Subcutaneous abdominal adipose tissue (tissue), 5 donors: ENCODE measurements at regions not wholly inside any gene's neighbourhood (a gene's known extent, or its start where the extent isn't known, plus 50 kb on each side); places are given as distances from the start of the nearest gene placed in this dataset.

Source experiments
- H3K27ac ChIP-seq: one replicate; pipeline ENCODE4 v1.7.0; 2013; ENCODE audit warnings: low read depth, mild to moderate bottlenecking, inconsistent platforms, low read length, moderate library complexity
- H3K27me3 ChIP-seq, 5 donors: one replicate each; pipeline ENCODE4 v1.7.0; 2013; ENCODE audit warnings: low read length in 5 of 5, inconsistent platforms in 1 of 5; ENCODE audit not compliant: control insufficient read depth in 5 of 5, insufficient read depth in 4 of 5
- H3K36me3 ChIP-seq, 5 donors: one replicate each; pipeline ENCODE4 v1.7.0; 2013; ENCODE audit warnings: low read length in 5 of 5; ENCODE audit not compliant: control insufficient read depth in 5 of 5, insufficient read depth in 5 of 5
- H3K4me1 ChIP-seq, 5 donors: one replicate each; pipeline ENCODE4 v1.7.0; 2013; ENCODE audit warnings: low read length in 5 of 5, mild to moderate bottlenecking in 3 of 5, moderate library complexity in 1 of 5; ENCODE audit not compliant: control insufficient read depth in 5 of 5, insufficient read depth in 5 of 5
- H3K4me3 ChIP-seq, 5 donors: one replicate each; pipeline ENCODE4 v1.7.0; 2013; ENCODE audit warnings: low read length in 5 of 5, low read depth in 1 of 5
- H3K9ac ChIP-seq, 5 donors: one replicate each; pipeline ENCODE4 v1.7.0; 2013; ENCODE audit warnings: low read length in 5 of 5, mild to moderate bottlenecking in 4 of 5, moderate library complexity in 3 of 5
- H3K9me3 ChIP-seq, 5 donors: one replicate each; pipeline ENCODE4 v1.7.0; 2013; ENCODE audit warnings: low read length in 5 of 5; ENCODE audit not compliant: control insufficient read depth in 5 of 5
- donor health status: healthy.
- donor health status: healthy.
- donor health status: healthy.
- donor health status: healthy.
- donor health status: healthy.

DNA sequence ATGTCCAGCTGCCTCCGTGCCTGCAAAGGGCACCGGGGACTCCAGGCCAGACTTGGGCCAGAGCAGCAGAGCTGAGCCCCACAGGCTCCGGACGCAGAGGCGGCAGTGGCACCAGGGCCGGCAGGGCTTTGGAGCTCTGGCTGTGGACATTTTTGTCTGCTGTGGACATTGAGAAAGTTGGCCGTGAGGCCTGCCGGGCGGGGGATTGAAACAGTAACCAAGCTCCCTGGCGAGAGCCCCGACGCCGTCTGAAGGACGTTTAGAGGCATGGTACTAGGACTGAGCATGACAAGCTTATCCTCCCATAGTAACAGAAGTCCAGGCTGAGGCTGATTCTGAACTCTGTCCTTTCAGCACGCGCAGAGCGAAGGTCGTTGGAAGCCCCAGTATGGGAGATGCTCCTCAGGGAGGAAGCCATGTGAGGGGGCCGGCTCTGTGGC, 323.8 kb downstream of the AMY1C start:
- Histone ChIP-seq H3K4me1 (no peaks in the 10 kb centered on the region), H3K27me3 (no peaks in the 10 kb centered on the region), H3K36me3 (no peaks in the 10 kb centered on the region), H3K9ac (no peak overlapping the region), H3K4me3 (no peak overlapping the region), H3K9me3 (peaks cover 0 to 4% (median 0%) of the 10 kb centered on the region in 5 donors), H3K27ac (no peak overlapping the region)

DNA sequence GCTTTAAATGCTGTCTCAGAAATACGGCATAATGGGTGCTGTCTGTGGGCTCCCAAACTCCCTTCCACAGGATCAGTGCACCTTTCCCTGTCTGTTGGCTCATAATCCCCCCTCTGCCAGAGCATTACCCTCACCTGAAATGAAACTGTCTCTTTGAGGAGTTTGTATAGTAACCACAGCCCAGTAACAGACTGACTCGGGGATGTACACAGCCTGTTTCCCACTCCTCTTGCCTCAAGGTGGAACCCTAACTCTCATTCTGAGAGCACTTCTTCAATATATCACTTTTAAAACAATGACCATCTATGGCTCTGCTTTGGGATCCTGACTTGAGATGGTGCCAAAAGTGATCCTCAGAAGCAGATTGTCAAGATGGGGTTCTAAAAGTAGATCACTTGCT, 332.5 kb downstream of the AMY1C start:
- Histone ChIP-seq H3K27ac (no peak overlapping the region), H3K27me3 (no peaks in the 10 kb centered on the region), H3K4me3 (no peak overlapping the region), H3K9me3 (no peaks in the 10 kb centered on the region), H3K36me3 (no peaks in the 10 kb centered on the region), H3K9ac (no peak overlapping the region), H3K4me1 (no peaks in the 10 kb centered on the region)

DNA sequence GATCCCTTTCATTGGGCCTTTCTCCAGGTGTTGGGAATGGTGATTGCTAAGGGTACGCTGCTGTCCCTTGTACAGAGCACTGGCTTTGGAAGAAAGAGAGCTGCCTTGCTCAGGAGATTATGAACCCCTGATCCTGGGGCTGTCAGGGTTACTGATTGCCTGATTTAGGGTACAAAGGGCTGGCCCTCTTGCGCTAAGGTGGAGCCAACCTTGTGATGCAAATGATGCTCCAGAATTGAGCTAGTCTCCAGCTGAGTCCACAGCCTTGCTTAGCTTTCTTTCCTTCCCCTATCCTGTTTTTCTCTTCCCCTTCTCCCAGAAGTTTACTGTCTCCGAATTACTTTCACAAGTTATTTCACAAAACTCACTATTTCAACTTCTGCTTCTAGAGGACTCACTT, 334.7 kb downstream of the AMY1C start:
- H3K9ac ChIP-seq: no peak overlapping the region
- H3K9me3 ChIP-seq: no peaks in the 10 kb centered on the region
- no peaks in the 10 kb centered on the region for H3K27me3 ChIP-seq
- no peaks in the 10 kb centered on the region for H3K4me1 ChIP-seq
- H3K36me3 ChIP-seq: no peaks in the 10 kb centered on the region
- no peak overlapping the region for H3K4me3 ChIP-seq
- H3K27ac ChIP-seq: no peak overlapping the region

- H3K9ac ChIP-seq: no peak overlapping the region
- H3K4me1 ChIP-seq: no peaks in the 10 kb centered on the region
- peaks cover 0 to 2% (median 0%) of the 10 kb centered on the region in 5 donors for H3K9me3 ChIP-seq
- H3K27me3 ChIP-seq: no peaks in the 10 kb centered on the region
- no peak overlapping the region for H3K4me3 ChIP-seq
- no peaks in the 10 kb centered on the region for H3K36me3 ChIP-seq
- H3K27ac ChIP-seq: no peak overlapping the region
These were observed 343.0 kb downstream of the AMY1C start for GRCh38 chr1:104092698-104093097.

- no peak overlapping the region for H3K27ac ChIP-seq
- no peaks in the 10 kb centered on the region for H3K27me3 ChIP-seq
- H3K36me3 ChIP-seq: no peaks in the 10 kb centered on the region
- H3K4me3 ChIP-seq: no peak overlapping the region
- no peaks in the 10 kb centered on the region for H3K4me1 ChIP-seq
- H3K9me3 ChIP-seq: no peaks in the 10 kb centered on the region
- no peak overlapping the region for H3K9ac ChIP-seq
These were observed 349.1 kb downstream of the AMY1C start for GRCh38 chr1:104098837-104099236.

DNA sequence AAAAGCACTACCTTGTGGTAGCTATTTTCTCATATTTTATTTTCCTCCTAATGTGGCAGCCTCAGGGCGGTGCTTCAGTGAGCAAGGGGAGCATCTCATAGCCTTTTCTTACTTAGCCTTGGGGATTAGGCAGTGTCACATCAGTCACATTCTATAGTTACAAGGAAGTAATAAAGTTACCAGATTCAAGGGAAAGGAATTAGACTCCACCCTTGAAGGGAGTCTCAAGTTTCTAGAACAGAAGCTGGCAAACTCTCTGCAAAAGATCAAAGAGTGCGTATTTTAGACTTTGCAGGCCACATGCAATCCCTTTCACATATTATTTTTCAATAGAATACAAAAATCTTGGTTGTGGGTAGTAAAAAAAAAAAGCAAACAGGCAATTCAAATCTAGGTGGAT, 350.4 kb downstream of the AMY1C start:
- H3K27me3 ChIP-seq: no peaks in the 10 kb centered on the region
- H3K9ac ChIP-seq: no peak overlapping the region
- H3K4me3 ChIP-seq: no peak overlapping the region
- H3K36me3 ChIP-seq: no peaks in the 10 kb centered on the region
- no peaks in the 10 kb centered on the region for H3K9me3 ChIP-seq
- H3K4me1 ChIP-seq: no peaks in the 10 kb centered on the region
- H3K27ac ChIP-seq: no peak overlapping the region

DNA sequence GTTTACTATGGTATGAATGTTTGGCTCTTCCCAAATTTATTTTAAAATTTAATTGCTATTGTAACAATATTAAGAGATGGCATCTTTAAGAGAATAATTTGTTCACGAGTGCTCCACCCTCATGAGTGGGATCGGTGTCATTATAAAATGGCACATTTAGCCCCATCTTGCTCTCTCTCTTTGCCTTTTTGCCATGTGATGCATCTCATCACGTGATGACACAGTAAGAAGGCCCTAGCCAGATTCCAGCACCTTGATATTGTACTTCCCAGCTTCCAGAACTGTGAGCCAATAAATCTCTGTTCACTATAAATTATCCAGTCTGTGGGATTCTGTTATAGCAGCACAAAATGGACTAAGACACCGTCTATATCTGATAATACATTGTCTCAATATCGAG, 355.8 kb downstream of the AMY1C start:
- H3K36me3 ChIP-seq: no peaks in the 10 kb centered on the region
- H3K27ac ChIP-seq: no peak overlapping the region
- no peak overlapping the region for H3K4me3 ChIP-seq
- no peak overlapping the region for H3K9ac ChIP-seq
- H3K27me3 ChIP-seq: no peaks in the 10 kb centered on the region
- H3K4me1 ChIP-seq: no peaks in the 10 kb centered on the region
- no peaks in the 10 kb centered on the region for H3K9me3 ChIP-seq

DNA sequence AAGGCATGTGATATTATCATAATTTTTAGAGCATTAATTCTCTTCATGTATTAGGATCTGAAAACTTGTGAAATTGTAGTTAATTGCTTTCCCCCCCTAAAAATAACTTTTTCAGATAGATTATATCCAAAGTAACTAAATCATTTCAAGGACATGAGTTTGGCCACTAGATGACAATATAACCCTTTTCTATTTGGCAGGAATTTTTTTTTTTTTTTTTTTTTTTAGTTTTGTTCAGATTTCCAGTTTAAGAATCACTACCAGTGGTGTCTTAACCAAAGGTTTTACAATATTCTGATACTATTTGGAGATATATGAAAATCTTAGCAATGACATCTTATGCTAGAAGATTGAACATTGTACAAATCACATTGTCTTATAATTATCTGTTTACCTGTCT, 370.8 kb downstream of the AMY1C start:
- Histone ChIP-seq H3K4me1 (no peaks in the 10 kb centered on the region), H3K27ac (no peak overlapping the region), H3K9ac (no peak overlapping the region), H3K27me3 (no peaks in the 10 kb centered on the region), H3K4me3 (no peak overlapping the region), H3K9me3 (no peaks in the 10 kb centered on the region), H3K36me3 (no peaks in the 10 kb centered on the region)

DNA sequence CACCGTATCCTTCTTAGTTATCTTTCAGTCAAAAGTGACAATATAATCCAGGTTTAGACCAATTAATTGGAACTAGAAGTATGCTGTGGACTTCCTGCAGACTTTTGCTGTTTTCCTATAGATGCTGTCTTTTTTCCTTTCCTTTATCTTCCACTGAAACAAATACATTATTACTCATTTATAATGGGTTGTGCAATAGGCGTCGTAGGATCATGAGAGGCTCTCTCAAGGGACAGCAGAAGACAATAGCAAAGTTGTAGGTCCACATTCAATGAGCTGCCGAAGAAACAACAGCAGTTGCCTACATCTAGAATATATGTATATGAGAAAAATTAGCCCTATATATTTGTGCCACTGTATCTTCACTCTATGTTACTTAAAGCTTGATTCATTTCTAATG, 371.6 kb downstream of the AMY1C start:
- no peaks in the 10 kb centered on the region for H3K27me3 ChIP-seq
- no peak overlapping the region for H3K9ac ChIP-seq
- no peak overlapping the region for H3K27ac ChIP-seq
- H3K4me3 ChIP-seq: no peak overlapping the region
- H3K4me1 ChIP-seq: no peaks in the 10 kb centered on the region
- H3K9me3 ChIP-seq: no peaks in the 10 kb centered on the region
- no peaks in the 10 kb centered on the region for H3K36me3 ChIP-seq

- no peak overlapping the region for H3K27ac ChIP-seq
- no peaks in the 10 kb centered on the region for H3K9me3 ChIP-seq
- H3K36me3 ChIP-seq: no peaks in the 10 kb centered on the region
- no peaks in the 10 kb centered on the region for H3K4me1 ChIP-seq
- H3K4me3 ChIP-seq: no peak overlapping the region
- no peaks in the 10 kb centered on the region for H3K27me3 ChIP-seq
- H3K9ac ChIP-seq: no peak overlapping the region
These were observed 375.6 kb downstream of the AMY1C start for GRCh38 chr1:104125266-104125665.

DNA sequence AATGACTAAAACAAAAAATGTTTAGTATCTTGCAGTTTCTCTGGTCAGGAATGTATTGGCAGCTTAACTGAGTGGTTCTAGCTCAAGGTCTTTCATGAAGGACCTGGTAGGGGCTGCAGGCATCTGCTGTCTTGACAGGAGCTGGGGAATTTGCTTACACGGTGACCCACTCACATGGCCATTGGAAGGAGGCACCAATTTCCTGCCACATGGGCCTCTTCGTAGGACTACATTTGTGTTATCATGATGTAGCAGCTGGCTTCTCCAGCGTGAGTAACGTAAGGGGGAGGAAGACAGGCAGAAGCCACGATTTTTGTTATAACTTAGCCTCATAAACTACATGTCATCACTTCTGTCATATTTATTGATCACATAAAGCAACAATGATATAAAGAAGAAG, 376.3 kb downstream of the AMY1C start:
- H3K9me3 ChIP-seq: no peaks in the 10 kb centered on the region
- no peaks in the 10 kb centered on the region for H3K36me3 ChIP-seq
- H3K27ac ChIP-seq: no peak overlapping the region
- no peak overlapping the region for H3K9ac ChIP-seq
- H3K27me3 ChIP-seq: no peaks in the 10 kb centered on the region
- no peaks in the 10 kb centered on the region for H3K4me1 ChIP-seq
- no peak overlapping the region for H3K4me3 ChIP-seq
